ENCODE measurements at regions not wholly inside any gene's neighbourhood (a gene's known extent, or its start where the extent isn't known, plus 50 kb on each side); places are given as distances from the start of the nearest gene placed in this dataset.

DNA sequence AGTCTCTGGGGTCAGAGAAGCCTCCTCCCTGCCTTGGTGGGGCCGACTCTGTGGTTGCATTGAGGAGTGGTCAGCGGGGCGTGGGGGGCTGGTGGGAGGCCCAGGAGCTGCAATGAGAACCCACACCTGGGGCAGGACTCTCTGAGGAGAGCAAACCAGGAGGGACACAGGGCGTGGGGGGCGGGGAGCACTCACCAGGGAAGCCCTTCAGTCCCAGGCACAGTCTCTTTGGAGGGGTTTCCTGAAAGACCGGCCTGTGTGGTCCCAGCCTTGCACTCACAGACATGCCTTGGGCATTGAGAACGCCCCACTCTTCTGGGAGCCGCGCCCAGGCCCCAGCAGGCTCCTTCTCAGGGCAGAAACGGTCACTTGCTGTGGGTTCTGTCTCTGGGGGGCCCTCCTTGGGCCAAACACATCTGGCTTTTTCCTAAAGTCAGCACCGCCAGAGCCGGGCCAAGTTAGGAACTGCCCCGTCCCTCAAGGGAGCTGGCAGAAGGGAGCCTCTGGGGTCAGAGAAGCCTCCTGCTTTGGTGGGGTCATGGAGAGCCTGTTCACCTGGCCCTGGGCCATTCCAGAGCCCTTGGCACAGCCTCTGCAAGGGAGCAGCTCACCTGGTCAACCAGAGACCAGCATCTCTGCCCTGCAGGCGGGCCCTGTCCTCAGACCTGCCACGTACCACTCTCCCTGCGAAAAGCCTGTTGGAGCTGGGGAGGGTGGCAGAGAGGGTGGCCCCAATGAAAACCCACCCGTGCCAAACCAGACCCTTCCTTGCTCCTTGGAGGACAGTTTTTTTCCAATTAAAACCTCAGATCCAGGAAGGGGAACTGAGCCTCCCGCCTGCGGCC lies 59.9 kb upstream of the TTC34 start:
- Mint-ChIP-seq H3K27me3 (peaks cover 0 to 8% (median 5%) of the 10 kb centered on the region in 3 donors), H3K9me3 (peaks cover 0 to 7% (median 2%) of the 10 kb centered on the region in 7 donors), H3K4me3 (no peak overlapping the region), H3K36me3 (no peaks in the 10 kb centered on the region), H3K27ac (no peak overlapping the region), H3K4me1 (peaks cover 6 to 7% (median 7%) of the 10 kb centered on the region in 3 donors)
- DNase-seq (no peak), ATAC-seq (ENCODE audit: low read depth in 2 of 2) (no peak)

DNA sequence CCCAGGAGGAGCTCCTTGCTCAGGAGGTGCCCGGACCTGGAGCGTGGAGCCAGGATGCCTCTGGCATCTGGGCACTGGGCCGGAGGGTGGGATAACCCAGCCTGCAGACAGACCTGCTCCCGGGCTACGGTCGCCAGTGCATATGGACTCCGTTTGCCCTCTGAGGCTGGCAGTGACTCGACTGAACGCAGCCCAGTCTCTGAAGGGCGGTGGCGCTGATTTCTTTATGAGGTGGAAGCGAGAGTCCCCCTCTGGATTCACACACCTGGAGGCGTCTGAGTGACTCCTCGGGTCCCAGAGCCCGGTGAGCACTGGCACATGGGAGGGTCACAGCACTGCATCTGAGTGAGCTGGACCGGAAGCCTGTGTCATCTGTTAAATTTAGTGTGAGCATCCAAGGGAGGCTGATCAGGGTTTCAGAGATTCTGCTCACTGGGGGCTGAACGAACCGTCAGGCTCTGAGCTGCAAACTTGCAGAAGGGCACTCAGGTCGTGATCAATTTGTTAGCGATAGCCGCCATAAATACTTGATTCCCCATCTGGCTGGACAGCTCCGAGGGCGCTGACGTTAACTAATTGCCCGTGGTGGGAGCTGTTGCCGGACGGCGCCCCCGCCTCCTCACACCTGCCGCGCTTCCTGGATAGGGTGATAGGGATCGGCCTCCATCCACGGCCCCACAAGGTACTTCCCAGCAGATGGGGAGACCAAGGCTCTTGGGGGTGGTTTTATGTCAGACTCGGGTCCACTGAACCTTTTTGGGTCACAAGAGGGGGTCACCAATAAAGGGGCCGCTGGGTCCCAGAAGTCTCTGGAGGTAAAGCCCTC lies 60.7 kb upstream of the TTC34 start:
- H3K36me3 Mint-ChIP-seq = no peaks in the 10 kb centered on the region
- DNase-seq (no peak), ATAC-seq (ENCODE audit: low read depth in 2 of 2) (no peak)
- H3K4me1 Mint-ChIP-seq = peaks cover 6 to 7% (median 7%) of the 10 kb centered on the region in 3 donors
- peaks cover 0 to 7% (median 2%) of the 10 kb centered on the region in 7 donors for H3K9me3 Mint-ChIP-seq
- peaks cover 0 to 11% (median 5%) of the 10 kb centered on the region in 3 donors for H3K27me3 Mint-ChIP-seq
- peak overlapping the region in 1 of 8 donors; percentile 61 for H3K4me3 Mint-ChIP-seq
- peak overlapping the region in 2 of 6 donors; percentile 30 to 33 for H3K27ac Mint-ChIP-seq

DNA sequence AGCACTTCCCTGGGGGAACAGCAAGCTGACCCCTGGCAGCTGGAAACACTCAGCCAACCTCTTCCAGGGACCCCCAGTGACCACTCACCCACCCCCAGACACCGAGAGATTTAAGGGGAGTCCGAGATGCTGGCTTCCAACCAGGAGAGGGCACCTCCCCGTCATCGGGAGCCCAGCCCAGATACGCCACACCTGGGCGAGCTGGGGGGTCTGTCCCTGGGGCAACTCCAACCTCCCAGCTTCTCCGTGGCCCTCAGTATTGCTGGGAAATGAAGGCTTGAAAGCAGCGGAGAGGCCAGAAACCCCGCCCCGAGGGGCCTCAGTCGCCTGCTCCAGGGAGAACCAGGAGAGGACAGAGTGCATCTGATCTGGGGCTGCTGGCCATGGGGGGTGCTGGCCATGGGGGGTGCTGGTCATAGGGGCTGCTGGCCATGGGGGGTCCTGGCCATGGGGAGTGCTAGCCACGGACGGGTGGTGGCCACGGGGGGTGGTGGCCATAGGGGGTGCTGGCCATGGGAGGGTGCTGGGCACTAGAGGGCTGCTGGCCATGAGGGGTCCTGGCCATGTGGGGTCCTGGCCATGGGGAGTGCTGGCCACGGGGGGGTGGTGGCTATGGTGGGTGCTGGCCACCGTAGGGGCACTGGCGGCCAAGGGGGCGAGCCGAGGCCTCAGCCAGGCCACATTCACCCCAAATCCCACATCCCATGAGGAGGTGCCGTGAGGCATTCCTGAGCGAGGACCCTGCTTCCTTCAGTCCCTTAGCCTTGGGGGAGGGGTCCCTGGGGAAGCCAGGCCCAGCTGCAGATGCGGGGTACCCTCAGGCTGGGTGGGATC lies 61.5 kb upstream of the TTC34 start:
- H3K27ac Mint-ChIP-seq = no peak overlapping the region
- H3K9me3 Mint-ChIP-seq = peaks cover 0 to 7% (median 2%) of the 10 kb centered on the region in 7 donors
- no peaks in the 10 kb centered on the region for H3K36me3 Mint-ChIP-seq
- peaks cover 6 to 7% (median 7%) of the 10 kb centered on the region in 3 donors for H3K4me1 Mint-ChIP-seq
- ATAC-seq (ENCODE audit: low read depth in 2 of 2) (no peak), DNase-seq (no peak)
- peaks cover 0 to 14% (median 5%) of the 10 kb centered on the region in 3 donors for H3K27me3 Mint-ChIP-seq
- H3K4me3 Mint-ChIP-seq = peak overlapping the region in 1 of 8 donors; percentile 61

DNA sequence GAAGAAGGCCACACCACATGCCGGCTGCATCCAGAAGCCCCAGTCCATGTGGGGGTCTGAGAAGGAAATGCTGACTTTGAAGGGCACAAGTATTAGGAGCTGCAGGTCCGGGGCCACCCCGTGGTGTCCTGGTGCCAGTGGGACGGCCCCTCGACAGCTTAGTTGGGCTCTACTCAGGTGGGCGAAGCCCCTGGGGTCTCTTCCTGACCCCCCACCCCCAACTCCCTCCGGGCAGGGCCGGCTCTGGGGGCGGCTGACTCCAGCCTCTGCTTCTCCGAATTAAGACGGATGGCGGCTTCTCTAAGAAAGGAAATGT lies 62.1 kb upstream of the TTC34 start:
- DNase-seq (no peak), ATAC-seq (ENCODE audit: low read depth in 2 of 2) (no peak)
- Mint-ChIP-seq H3K27ac (no peak overlapping the region), H3K27me3 (peaks cover 0 to 14% (median 5%) of the 10 kb centered on the region in 3 donors), H3K36me3 (no peaks in the 10 kb centered on the region), H3K4me1 (peaks cover 3 to 5% (median 4%) of the 10 kb centered on the region in 3 donors), H3K4me3 (no peak overlapping the region), H3K9me3 (peaks cover 0 to 7% (median 2%) of the 10 kb centered on the region in 7 donors)

DNA sequence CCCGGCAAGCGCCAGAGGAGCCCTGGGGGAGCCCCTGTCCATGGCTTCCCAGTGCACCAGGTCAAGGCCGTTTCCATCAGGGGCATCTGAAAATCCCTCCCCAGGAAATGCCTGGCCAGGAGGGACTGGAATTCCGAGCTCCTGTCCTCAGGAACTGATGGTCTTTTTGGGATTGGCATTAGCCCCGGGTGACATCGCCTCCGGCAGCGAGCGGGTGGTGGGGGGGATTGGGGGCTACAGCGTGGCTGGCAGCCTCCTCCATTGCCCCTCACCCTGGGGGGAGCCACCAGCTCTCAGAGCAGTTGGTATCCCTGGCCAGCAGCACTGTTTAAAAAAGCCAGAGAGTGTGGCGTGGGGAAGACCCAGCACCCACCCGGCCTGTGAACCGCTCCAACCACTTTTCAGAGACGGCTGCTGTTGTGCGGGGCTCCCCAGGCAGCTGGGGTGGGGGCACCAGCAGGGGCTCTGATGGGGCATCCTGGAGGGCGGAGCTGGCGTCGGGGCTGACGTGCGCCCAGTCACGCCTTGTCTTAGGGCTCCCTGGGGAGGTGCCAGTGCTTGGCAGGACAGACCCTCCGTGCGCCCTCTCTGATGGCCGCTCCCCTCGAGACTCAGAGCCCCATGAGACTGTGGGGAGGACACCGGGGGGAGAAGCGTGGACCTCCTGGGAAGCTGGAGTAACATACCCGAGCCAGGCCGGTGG lies 62.9 kb upstream of the TTC34 start:
- H3K36me3 Mint-ChIP-seq = no peaks in the 10 kb centered on the region
- ATAC-seq (ENCODE audit: low read depth in 2 of 2) (no peak), DNase-seq (no peak)
- H3K4me1 Mint-ChIP-seq = no peaks in the 10 kb centered on the region
- H3K27ac Mint-ChIP-seq = no peak overlapping the region
- no peaks in the 10 kb centered on the region for H3K9me3 Mint-ChIP-seq
- no peak overlapping the region for H3K4me3 Mint-ChIP-seq
- H3K27me3 Mint-ChIP-seq = peaks cover 0 to 14% (median 5%) of the 10 kb centered on the region in 3 donors

DNA sequence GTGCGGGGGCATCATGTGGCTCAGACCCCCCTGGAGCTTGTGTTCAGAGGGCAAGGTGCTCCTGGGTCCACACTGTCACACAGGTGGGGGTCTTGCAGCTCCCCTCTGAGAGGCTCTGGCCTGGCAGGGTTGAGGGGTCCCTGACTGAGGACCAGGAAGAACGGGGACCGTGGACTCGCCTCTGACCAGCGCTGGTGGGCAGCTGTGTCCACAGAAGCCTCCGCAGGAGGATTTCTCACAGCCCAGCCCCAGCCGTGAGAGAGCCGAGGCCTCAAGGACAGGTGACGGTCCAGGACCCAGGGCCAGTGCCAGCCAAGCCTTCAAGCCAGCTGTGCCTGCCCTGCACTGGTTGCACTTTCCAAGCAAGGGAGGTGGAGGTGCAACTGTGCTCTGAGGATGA lies 63.5 kb upstream of the TTC34 start:
- no peaks in the 10 kb centered on the region for H3K36me3 Mint-ChIP-seq
- no peak overlapping the region for H3K4me3 Mint-ChIP-seq
- peaks cover 0 to 1% (median 0%) of the 10 kb centered on the region in 7 donors for H3K9me3 Mint-ChIP-seq
- peaks cover 0 to 14% (median 5%) of the 10 kb centered on the region in 3 donors for H3K27me3 Mint-ChIP-seq
- ATAC-seq (ENCODE audit: low read depth in 2 of 2) (no peak), DNase-seq (no peak)
- H3K27ac Mint-ChIP-seq = peak overlapping the region in 1 of 6 donors; percentile 79
- no peaks in the 10 kb centered on the region for H3K4me1 Mint-ChIP-seq

DNA sequence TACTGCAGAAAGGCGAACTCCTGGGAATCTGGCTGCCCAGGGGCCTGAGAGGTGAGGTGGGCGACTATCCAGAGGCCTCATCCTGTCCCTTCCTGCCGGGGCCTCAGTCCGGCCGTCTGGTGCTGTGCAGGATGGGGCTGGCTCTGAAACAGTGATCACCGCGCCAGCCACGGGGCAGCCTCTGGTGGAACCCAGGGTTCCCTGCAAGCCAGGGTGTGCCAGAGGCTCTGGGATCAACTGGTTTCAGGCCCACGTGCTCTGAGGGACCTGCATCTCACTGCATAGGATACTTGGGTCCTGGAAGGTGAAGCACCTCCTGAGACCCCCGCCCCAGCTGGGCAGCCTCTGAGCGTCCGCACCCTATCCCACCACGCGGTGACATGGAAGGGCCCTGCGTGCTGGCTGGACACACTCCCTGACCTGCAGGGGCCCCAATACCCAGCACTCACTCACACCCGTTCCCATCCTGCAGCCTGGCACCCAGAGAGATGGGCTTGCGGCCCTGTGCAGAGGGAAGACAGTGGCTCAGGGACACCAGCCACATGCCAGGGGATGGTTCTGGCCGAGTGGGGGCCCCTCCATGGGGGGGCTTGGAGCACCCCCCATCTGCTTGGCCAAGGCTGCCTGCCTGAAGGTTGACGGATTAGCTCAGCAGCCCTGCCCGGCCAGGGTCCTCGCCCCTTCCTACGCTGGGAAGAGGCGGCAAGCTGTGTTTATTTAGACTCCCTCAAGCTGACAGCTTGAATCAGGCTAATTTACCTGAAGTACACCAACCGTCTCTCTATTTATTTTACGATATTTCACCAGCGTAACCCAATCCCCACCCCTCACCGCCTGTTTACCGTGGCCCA lies 64.3 kb upstream of the TTC34 start:
- Mint-ChIP-seq H3K27me3 (peaks cover 0 to 14% (median 5%) of the 10 kb centered on the region in 3 donors), H3K4me3 (peak overlapping the region in 1 of 8 donors; percentile 52), H3K27ac (no peak overlapping the region), H3K4me1 (no peaks in the 10 kb centered on the region), H3K36me3 (no peaks in the 10 kb centered on the region), H3K9me3 (peaks cover 0 to 1% (median under 1%) of the 10 kb centered on the region in 7 donors)
- DNase-seq (no peak), ATAC-seq (ENCODE audit: low read depth in 2 of 2) (no peak)

DNA sequence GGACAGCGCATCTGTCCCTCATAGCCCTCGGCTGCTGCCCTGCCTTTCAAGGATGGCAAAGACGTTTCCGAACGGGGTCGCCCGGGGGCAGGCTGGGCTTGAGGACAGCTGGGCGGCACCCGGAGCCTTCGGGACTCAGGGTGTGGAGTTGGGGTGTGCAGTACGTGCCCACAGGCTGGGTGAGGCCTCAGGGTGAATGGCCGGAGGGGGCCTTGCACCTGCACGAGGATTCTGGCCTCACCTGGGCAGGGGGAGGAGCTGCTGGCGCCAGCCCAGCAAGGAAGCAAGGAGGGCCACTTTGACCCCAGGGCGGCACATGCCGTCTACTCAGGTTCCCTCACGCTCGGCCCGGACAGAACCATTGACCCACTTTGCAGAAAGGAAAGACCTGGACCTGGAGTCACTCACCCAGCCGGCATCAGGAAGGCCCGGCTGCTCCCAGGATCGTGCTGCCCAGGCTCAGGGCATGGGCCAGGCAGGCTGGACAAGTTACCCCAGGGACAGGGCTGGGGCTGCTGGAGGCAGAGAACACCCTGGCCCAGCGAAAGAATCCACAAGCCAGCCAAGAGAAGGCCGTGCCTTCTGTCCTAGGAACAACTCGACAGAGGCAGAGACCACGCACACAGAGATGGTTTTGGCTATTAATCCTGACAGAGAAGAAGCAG lies 65.1 kb upstream of the TTC34 start:
- H3K27me3 Mint-ChIP-seq = peaks cover 0 to 14% (median 5%) of the 10 kb centered on the region in 3 donors
- H3K27ac Mint-ChIP-seq = no peak overlapping the region
- ATAC-seq (ENCODE audit: low read depth in 2 of 2) (no peak), DNase-seq (no peak)
- peak overlapping the region in 1 of 8 donors; percentile 52 for H3K4me3 Mint-ChIP-seq
- no peaks in the 10 kb centered on the region for H3K4me1 Mint-ChIP-seq
- peaks cover 0 to 8% (median 7%) of the 10 kb centered on the region in 7 donors for H3K9me3 Mint-ChIP-seq
- H3K36me3 Mint-ChIP-seq = no peaks in the 10 kb centered on the region

DNA sequence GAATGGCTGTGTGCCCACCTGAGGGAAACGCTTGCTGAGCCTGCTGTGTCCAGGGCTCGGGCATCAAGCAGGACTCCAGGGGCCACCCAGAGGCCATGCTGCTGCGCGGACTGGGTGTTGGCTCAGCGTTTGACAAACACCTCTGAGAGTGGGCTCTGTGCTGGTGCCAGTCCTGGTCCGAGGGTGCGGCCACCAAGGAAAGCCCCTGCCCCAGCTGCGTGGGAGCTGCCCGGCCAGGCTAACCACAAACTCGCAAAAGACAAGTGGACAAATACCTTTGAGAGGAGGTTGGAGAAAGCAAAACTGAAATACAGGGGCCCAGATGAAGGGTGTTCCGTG lies 65.6 kb upstream of the TTC34 start:
- Mint-ChIP-seq H3K4me3 (no peak overlapping the region), H3K27me3 (peaks cover 0 to 14% (median 5%) of the 10 kb centered on the region in 3 donors), H3K27ac (no peak overlapping the region), H3K9me3 (peaks cover 0 to 11% (median 8%) of the 10 kb centered on the region in 7 donors), H3K4me1 (no peaks in the 10 kb centered on the region), H3K36me3 (no peaks in the 10 kb centered on the region)
- DNase-seq = no peak
- no peak for ATAC-seq (ENCODE audit: low read depth in 2 of 2)

DNA sequence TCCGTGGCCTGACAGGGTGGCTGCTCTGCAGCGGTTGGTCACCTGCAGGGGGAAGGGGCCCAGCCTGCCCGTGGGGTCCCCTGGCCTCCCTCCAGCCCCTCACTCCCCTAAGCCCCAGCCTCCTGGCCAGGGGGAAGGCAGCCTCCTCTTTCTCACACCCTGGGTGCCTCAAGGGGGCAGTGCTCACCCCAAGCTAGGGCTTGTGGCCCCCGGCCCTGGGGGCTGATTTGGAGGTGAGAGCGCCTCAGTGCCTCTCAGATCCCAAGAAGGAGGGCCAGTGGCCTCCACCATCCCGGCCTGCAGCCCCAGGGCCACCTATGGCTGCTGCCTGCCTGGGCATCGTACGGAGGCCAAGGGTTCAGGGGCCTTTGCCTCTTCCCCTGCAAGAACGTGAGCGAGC lies 66.4 kb upstream of the TTC34 start:
- no peak for ATAC-seq (ENCODE audit: low read depth in 2 of 2)
- no peak for DNase-seq
- H3K36me3 Mint-ChIP-seq = no peaks in the 10 kb centered on the region
- H3K27ac Mint-ChIP-seq = no peak overlapping the region
- H3K4me1 Mint-ChIP-seq = no peaks in the 10 kb centered on the region
- H3K27me3 Mint-ChIP-seq = peaks cover 0 to 14% (median 5%) of the 10 kb centered on the region in 3 donors
- H3K4me3 Mint-ChIP-seq = no peak overlapping the region
- peaks cover 2 to 15% (median 10%) of the 10 kb centered on the region in 7 donors for H3K9me3 Mint-ChIP-seq

DNA sequence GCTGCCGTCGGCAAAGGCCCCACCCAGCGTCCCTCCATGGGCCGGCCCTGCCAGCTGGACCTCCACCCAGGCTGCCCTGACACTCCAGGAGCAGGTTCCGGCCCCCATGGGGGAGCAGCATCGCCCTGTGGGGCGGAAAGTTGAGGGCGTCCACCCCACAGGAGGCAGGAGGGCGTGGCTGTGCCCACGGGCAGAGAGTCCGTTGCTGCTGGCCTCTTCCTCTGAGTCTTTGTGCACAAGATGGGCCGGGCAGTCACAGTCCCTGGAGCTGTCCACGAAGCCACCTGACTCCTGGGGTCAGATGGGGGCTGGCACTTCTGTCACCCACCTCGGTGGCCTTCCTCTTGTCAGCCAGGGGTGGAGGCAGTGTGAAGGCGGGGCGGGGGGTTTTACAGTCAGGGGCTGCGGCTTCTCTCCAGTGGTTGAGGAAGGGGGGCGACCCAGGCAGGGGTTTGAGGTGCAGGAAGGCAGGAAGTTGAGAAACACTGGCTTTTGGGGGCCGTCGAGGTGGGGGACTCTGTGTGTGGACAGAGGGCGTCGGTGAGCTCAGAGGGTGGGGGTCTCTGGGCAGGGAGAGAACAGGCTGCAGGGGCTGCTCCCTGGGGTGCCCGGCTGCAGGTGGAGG lies 67.2 kb upstream of the TTC34 start:
- Mint-ChIP-seq H3K27ac (peak overlapping the region in 1 of 6 donors; percentile 90), H3K4me1 (no peaks in the 10 kb centered on the region), H3K9me3 (peaks cover 4 to 17% (median 10%) of the 10 kb centered on the region in 7 donors), H3K4me3 (no peak overlapping the region), H3K27me3 (peaks cover 0 to 14% (median 5%) of the 10 kb centered on the region in 3 donors), H3K36me3 (no peaks in the 10 kb centered on the region)
- ATAC-seq (ENCODE audit: low read depth in 2 of 2) = no peak
- no peak for DNase-seq
